BJ (cell line): ENCODE measurements at regions not wholly inside any gene's neighbourhood (a gene's known extent, or its start where the extent isn't known, plus 50 kb on each side); places are given as distances from the start of the nearest gene placed in this dataset.
"Not testable (repeated sequence)": the region's sequence is repeated elsewhere in the genome, so short reads cannot be mapped to it uniquely, and the experiment has no call there.

Experiments
- CTCF ChIA-PET: fragments of 350-600 bp; formaldehyde crosslinking; extraction: SDS; loops from one replicate; lab custom pipeline; 2021; ENCODE audit warnings: antibody characterized with exemption, inconsistent platforms; lab: Yijun Ruan, JAX
- POLR2A ChIA-PET: fragments of 300-600 bp; sonication (Branson Sonifier 250); formaldehyde crosslinking; extraction: SDS; loops from one replicate; lab custom pipeline; 2021; ENCODE audit warnings: antibody characterized with exemption; lab: Charles Lee
- DNase-seq: peaks from one replicate; pipeline ENCODE4 v3.0.0-alpha.2; 2011; ENCODE audit warnings: low read depth
- H3K27me3 ChIP-seq: 2 replicates; pipeline ENCODE4 v1.6.0; 2011; ENCODE audit warnings: low read length; ENCODE audit not compliant: control insufficient read depth, insufficient read depth
- H3K36me3 ChIP-seq: 2 replicates; pipeline ENCODE4 v1.5.1; 2011; ENCODE audit warnings: low read length; ENCODE audit not compliant: control insufficient read depth, insufficient read depth
- H3K4me3 ChIP-seq: 2 replicates; pipeline ENCODE4 v1.5.1; 2011; ENCODE audit warnings: low read depth, mild to moderate bottlenecking, control low read depth, low read length
- TF ChIP-seq, protein P1 (sequence below): IDR thresholded peaks from 2 replicates; pipeline ENCODE4 v1.5.1; 2011; ENCODE audit warnings: low read depth, mild to moderate bottlenecking, control low read depth, inconsistent platforms, low read length, moderate library complexity; ENCODE audit not compliant: insufficient read depth

DNA sequence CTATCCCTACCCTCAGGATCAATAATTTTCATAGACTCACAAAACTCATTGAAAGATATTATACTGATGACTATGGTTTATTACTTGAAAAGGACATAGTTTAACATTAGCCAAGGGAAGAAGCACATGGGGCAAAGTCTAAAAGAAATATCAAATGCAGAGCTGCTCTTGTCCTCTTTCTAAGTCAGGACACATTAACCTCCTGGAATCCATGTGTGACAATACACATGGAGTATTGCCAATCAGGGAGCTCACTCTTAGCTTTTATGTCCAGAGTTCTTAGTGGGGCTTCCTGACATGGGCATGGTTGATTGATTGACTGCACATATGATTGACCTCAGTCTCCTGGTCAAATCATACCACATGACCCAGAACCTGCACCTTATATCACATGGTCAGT is 165.5 kb upstream of the COX7C start:
- TF ChIP-seq, protein P1, sequence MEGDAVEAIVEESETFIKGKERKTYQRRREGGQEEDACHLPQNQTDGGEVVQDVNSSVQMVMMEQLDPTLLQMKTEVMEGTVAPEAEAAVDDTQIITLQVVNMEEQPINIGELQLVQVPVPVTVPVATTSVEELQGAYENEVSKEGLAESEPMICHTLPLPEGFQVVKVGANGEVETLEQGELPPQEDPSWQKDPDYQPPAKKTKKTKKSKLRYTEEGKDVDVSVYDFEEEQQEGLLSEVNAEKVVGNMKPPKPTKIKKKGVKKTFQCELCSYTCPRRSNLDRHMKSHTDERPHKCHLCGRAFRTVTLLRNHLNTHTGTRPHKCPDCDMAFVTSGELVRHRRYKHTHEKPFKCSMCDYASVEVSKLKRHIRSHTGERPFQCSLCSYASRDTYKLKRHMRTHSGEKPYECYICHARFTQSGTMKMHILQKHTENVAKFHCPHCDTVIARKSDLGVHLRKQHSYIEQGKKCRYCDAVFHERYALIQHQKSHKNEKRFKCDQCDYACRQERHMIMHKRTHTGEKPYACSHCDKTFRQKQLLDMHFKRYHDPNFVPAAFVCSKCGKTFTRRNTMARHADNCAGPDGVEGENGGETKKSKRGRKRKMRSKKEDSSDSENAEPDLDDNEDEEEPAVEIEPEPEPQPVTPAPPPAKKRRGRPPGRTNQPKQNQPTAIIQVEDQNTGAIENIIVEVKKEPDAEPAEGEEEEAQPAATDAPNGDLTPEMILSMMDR = no peak
- ChIA-PET POLR2A (no interaction called here), CTCF (no interaction called here)
- DNase-seq = no peak
- H3K27me3 ChIP-seq = no peaks in the 10 kb centered on the region
- no peaks in the 10 kb centered on the region for H3K36me3 ChIP-seq
- H3K4me3 ChIP-seq = no peak overlapping the region

DNA sequence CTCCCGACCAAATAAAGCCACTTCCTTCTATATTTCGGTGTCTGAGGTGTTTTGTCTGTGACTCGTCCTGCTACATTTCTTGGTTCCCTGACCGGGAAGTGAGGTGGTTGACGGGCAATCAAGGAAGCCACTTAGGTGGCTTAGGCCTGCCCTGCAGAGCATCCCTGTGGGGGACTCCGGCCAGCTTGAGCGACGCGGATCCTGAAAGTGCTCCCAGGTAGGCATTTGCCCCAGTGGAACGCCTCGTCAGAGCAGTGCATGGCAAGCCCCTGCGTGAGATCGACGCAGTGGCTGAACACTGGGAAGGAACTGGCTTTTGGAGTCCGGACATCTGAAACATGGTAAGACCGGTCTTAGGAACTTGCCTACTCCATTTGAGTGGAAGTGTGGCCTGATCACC is 157.2 kb upstream of the COX7C start:
- Histone ChIP-seq H3K4me3 (no peak overlapping the region), H3K36me3 (no peaks in the 10 kb centered on the region), H3K27me3 (no peaks in the 10 kb centered on the region)
- ChIA-PET POLR2A (no interaction called here), CTCF (no interaction called here)
- no peak for DNase-seq
- TF ChIP-seq, protein P1 = no peak

DNA sequence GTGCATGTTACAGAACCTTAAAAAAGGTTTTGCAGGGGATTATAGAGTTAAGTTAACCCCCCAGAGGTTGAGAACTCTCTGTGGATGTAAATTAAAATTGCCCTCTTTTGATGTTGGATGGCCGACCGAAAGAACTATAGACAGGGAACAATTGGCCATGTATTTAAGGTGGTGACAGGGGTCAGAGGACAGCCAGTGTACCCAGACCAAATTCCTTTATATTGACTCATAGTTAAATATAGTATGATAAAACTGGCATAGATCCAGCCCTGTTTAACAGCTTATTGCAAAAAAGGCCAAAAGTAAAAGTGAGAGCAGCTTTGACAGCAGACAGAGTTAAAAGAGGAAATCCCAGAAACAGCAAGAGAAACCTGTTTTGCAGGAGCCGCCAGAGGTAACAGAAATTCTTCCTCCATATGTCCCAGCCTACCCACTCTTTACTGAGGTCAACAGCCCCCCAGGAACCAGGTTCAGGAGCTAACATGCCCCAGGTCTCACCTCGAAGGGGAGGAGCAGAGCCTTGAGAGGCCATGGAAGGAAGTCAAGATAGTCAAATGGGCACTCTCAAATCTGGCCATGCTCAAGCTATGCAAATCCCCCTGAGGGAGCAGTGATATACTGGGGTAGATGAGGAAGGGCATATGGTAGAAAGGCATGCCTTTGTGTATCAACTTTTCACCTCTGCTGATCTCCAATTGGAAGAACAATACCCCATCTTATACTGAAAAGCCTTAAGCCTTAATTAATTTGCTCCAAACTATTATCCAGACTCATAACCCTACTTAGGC is 156.4 kb upstream of the COX7C start:
- Histone ChIP-seq H3K4me3 (no peak overlapping the region), H3K36me3 (no peaks in the 10 kb centered on the region), H3K27me3 (no peaks in the 10 kb centered on the region)
- TF ChIP-seq, protein P1 = no peak
- POLR2A ChIA-PET = no interaction called here
- DNase-seq = no peak
- CTCF ChIA-PET = no interaction called here

DNA sequence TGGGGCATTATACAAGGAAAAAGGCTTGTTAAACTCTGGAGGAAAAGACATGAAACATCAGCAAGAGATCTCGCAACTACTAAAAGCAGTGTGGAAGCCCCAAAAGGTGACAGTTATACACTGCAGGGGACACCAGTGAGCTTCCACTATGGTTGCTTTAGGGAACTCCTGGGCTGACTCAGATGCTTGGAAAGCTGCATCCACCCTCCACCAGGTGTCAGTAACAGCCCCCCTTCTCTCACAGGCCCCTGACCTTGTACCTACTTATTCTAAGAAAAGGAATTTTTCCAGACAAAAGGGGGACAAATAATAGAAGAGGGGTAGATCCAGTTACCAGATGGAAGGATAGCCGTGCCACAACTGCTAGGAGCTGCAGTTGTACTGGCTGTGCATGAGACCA is 154.4 kb upstream of the COX7C start:
- H3K4me3 ChIP-seq = no peak overlapping the region
- no peaks in the 10 kb centered on the region for H3K27me3 ChIP-seq
- no peak for DNase-seq
- POLR2A ChIA-PET = no interaction called here
- CTCF ChIA-PET = no interaction called here
- H3K36me3 ChIP-seq = no peaks in the 10 kb centered on the region
- TF ChIP-seq, protein P1 = no peak

DNA sequence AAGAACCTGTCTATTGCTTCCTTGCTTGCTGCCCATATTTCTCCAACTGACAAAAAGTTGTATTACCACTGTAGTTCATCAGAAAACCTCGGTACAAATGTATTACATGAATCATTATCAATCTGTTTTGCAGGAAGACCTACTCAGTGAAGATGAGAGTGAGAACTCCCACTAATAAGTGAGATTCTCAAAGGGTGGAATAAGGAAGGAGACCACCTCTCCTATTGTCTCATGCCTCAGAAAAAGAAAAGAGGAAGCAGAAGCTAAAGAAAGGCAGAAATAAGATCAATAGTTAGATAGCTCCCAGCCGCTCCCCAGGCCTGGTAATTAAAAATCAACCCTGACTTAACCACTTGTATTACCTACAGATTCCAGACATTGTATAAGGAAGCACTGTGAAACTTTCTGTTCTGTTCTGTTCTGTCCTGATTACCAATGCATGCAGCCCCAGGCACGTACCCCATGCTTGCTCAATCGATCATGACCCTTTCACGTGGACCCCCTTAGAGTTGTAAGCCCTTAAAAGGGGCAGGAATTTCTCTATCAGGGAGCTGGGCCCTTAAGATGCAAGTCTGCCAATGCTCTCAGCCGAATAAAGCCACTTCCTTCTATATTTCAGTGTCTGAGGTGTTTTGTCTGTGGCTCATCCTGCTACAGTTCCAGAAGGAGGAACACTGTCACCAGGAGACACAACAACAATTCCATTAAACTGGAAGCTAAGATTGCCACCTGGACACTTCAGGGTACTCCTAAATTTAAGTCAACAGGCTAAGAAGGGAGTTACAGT is 152.5 kb upstream of the COX7C start:
- Histone ChIP-seq H3K36me3 (no peaks in the 10 kb centered on the region), H3K27me3 (no peaks in the 10 kb centered on the region), H3K4me3 (no peak overlapping the region)
- ChIA-PET POLR2A (no interaction called here), CTCF (interaction anchor here (0.5 to 0.6 kb wide), 2 partner anchors 49 to 547 kb away, joined by 3 read pairs; no protein-coding TSS in a partner anchor)
- DNase-seq = no peak
- TF ChIP-seq, protein P1 = no peak

DNA sequence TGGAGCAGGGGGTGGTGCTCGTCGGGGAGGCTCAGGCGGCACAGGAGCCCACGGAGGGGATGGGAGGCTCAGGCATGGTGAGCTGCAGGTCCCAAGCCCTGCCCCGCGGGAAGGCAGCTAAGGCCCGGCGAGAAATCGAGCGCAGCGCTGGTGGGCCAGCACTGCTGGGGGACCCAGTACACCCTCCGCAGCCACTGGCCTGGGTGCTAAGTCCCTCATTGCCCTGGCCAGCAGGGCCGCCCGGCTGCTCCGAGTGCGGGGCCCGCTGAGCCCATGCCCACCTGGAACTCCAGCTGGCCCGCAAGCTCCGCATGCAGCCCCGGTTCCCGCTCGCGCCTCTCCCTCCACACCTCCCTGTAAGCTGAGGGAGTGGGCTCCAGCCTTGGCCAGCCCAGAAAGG is 151.0 kb upstream of the COX7C start:
- DNase-seq, POLR2A ChIA-PET, H3K27me3 ChIP-seq, CTCF ChIA-PET, H3K4me3 ChIP-seq, H3K36me3 ChIP-seq: not testable (repeated sequence)
